Stimulated activated CD4-positive, alpha-beta T cell treated with anti-CD3 and anti-CD28 coated beads, Interleukin-15, amount 100 ng/mL, for 1 hour (primary cell): ENCODE measurements at regions not wholly inside any gene's neighbourhood (a gene's known extent, or its start where the extent isn't known, plus 50 kb on each side); places are given as distances from the start of the nearest gene placed in this dataset.

Experiments used
- DNase-seq, 2 donors: peaks; one replicate each; pipeline ENCODE4 v3.0.0-alpha.2; 2020; ENCODE audit warnings: low read depth in 1 of 2, low spot score in 1 of 2

DNA sequence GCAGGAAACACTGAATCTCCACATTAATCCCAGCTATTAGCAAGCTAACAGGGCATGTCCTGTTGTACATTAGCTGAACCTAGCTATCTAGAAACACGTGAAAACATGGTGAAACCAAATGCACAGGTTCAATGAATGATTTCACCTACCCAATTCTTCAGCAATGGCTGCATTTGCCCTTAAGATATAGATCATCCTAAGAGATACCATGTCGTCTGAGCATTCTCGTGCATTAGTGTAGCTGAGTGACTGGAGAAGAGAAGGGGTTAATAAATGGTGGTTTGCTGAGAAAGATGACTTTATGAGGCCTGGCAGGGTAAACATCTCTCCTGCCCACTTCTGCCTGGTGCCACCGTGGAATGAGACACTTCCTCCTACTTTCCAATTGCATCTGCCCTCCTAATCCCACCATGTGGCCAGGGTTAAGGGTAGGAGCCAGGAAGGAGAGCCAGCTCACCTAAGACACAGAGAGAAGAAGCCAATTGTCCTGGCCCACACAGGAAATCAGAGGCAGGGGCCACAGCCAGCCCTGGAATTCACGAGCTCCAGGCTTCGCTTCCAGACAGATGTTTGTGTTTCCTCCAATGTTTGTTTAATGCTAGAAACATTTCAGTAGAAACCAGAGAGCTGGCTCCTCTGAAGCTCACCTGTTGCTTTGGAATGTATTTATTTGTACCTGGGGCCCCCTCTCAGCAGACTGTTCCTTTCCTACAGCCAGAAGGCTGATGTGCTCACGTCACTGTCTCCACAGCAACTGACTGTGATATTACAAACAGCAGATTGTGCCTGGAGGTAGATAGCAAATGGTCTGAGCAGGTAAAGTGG lies 126.0 kb upstream of the PARP11 start:
- no peak for DNase-seq

DNA sequence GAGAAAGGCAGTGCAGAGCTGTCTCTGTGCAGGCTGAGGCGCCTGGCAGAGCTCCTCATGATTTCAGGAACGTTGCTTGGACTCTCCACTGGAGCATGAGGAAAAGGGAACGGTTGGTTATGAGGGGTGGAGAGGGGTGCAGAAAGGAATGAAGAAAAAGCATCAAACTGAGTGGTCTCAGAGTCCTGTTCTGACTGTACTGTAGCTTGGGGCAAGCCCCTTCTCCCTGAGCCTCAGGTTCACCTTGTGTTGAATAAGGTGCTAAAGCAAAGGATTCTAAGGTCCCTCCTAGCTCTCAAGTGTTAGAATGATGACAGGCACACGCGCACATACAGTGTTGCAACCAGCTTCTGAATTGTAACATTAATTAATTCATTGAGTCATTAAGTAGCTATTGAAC lies 125.2 kb upstream of the PARP11 start:
- no peak for DNase-seq

DNA sequence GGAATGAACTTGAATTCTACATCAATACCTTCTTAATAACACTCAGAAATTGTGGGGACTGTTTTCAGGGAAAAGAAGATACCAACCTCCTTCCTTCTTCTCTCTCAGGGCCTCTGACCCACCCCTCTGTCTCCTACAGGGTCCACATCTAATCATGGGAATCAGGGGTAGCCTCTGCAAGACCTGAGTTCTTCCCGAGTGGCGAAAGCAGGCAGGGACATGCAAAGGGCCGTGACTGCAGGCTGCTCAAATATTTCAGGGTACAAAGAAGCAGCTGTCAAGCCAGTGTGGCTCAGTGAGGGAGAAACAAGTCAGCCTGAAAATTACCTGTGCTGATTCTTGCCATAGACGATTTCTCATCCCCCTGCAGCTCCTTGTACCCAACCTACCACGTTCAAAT lies 123.1 kb upstream of the PARP11 start:
- DNase-seq = no peak

DNA sequence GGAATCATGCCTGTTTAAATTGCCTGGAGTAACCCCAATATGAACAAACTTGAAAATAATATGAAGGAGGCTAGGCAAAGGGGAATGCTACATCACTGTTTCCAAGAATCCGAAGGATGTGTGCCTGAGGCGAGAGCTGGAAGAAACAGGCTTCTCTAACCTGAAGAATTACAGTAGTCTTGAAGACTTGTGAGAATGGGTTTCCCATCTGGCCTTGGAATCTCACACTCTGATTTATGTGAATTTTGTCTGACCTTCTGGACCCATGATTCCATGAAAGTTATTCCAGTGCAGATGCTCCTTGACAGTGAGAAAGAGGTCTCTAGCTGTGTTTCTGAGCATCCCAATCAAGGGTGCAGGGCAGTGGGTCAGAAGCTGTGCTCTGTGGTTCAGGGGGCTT lies 122.1 kb upstream of the PARP11 start:
- no peak for DNase-seq

DNA sequence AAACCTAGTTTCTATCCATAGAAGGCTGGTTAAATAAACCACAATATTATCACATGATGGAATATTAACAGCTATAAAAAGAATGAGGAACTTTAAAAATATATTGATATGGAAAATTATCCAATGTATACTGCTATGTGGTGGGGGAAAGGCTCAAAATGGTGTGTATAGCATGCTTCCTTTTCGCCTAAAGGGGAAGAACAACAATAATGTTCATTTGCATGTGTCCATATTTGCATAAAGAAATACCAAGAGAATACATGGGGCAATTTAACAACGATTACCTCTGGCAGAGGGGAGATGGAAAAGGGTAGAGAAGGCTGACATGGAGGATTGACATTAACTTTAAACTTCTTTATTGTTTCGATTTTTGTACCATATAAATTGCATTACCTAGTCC lies 121.3 kb upstream of the PARP11 start:
- DNase-seq = no peak

DNA sequence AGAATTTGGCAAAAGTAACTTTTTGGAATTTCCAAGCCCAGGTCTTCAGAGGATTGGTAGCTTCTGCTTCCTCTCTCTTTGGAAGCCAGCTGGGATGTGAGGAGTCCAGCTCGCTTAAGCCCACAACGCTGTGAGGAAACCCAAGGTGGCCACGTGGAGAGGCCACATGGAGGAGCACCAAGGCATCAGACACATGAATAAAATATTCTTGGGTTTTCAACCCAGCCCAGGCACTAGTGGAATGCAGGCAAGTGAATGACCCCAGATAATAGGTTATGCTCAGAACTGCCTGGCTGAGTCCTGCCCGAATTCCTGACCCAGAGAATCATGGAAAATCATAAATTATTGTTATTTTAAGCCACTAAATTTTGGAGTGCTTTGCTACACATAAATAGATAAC lies 119.7 kb upstream of the PARP11 start:
- no peak for DNase-seq

DNA sequence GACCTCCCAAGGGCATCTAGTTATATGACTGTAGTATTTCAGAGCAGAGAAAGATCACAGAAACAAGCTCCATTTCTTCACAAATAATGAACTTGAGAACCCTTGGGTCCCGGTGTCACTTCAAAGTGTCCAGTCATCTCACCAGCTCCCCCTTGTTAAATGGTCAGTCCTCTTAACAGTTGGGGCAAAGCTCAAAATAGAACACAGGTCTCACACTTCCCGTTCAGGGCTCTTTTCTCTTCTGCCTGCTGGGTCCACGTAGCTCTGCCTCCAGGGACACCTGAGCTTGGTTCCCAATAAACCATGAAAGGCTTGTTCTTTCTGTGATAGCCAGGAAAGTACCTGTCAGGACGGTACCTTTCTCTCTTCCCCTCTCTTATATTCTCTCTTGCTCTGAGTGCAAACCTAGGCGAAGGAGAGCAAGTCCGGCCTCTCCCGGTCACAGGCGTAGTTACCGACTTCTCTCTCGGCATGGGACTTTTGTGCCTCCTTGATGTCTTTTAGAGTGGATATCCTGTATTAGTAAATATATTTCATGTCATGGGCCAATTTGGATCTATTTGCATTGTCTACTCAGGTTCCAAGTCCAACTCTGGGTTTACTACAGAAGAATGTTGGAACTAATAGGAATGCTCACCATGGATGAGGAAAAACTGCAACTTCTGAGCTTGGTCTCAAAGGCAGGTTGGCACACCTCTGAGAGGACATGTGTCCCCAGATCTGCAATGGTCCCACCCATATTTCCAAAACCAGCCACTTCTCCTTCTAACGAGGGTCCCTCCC lies 118.8 kb upstream of the PARP11 start:
- no peak for DNase-seq

DNA sequence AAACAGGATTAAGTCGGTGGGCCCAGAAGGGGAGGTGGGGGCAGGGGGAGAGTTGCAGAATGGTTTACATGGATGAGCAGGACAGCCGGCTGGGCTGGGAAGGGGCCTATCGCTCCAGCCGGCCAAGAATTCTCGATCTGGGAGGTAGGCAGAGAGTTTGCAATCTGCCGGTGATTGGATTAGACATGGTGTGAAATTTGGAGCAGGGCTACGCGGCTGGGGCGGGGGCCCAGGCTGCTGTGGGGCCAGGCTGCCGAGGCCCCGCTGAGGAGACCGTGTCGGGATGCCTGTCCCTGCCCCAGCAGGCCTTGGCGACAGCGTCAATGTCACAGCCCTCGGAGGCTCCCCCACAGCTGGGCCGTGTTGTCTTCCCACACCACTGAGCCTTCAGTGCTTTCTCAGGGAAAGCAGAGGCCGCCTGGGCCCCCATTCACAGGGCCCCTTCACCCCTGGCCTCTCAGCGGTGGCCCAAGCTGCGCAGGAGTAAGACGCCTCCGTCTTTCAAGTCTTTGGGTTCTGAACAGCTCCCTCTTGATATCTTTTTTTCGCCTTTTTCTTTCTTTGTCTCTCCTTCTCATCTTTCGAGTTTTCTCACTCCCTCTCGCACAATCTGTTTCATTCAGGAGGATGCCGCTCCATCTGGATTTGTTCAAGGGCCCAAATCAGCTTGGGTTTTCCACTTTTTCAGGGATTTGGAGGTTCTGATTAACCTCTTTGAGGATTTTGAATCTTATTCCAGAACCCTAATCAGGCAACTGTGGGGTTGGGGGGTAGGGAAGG lies 117.5 kb upstream of the PARP11 start:
- no peak for DNase-seq

DNA sequence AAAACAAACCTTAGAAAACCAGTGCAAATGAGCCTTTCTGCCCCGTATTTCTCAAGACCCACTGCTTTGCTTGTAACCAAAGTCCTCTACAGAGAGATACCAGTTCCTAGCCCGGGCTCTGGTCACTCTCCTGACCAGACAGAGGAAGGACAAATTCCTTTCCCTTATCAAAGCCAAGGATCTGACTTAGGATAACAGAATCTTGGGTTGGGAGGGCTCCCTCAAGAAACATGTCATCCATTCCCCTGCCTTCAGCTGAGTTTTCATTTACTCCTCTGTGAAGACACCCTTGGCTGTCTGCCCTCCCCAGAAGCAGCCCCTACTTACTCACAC lies 116.0 kb upstream of the PARP11 start:
- DNase-seq = no peak

DNA sequence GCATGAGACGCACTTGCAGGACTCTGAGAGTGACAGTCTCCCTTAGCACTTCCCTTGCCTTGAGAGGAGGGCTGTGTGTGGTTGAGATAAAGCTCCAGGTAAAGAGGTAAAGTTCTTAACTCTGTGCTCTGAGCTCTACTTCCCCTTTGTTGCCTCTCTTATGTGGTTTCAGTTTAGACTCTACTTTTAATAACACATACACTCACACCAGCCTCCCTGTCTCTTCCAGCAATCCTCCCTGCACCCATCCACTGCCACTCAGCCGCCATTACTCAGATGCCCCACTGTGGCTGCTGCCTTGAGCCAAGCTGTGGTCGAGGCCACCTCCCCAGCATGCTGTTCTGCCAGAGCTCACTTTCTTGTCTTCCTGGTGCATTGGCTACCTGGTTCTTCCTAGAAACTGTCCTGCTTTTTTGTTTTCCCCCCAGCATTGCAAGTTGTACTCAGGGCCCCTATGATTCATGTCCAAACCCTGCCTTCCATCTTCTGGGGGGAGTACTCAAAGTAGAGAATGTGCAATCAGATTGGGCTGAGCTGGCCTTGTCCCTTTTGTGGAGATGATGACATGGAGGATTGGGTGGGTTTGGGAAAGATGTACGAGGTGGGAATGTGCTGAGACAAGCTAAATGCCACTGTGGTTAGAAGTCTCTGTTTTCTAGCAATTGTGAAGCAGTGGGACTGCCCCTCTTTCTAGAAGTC lies 115.5 kb upstream of the PARP11 start:
- DNase-seq = no peak

DNA sequence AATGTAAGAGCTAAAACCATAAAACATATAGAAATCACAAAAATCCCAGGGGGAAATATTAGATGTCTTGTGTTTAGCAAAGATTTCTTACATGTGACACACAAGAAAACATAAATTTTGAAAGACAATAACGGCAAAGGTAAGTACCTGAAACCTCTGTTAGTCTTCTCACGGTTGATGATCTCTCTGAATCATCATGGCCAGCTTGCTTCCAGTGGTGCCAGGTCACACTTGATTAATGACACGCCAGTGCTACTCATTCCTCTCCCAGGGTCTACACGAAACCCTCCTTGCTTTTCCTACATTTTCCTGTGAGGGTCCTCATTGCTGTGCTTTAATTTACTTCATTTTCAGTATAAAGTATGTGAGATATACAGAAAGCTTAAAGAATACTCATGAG lies 114.4 kb upstream of the PARP11 start:
- no peak for DNase-seq

DNA sequence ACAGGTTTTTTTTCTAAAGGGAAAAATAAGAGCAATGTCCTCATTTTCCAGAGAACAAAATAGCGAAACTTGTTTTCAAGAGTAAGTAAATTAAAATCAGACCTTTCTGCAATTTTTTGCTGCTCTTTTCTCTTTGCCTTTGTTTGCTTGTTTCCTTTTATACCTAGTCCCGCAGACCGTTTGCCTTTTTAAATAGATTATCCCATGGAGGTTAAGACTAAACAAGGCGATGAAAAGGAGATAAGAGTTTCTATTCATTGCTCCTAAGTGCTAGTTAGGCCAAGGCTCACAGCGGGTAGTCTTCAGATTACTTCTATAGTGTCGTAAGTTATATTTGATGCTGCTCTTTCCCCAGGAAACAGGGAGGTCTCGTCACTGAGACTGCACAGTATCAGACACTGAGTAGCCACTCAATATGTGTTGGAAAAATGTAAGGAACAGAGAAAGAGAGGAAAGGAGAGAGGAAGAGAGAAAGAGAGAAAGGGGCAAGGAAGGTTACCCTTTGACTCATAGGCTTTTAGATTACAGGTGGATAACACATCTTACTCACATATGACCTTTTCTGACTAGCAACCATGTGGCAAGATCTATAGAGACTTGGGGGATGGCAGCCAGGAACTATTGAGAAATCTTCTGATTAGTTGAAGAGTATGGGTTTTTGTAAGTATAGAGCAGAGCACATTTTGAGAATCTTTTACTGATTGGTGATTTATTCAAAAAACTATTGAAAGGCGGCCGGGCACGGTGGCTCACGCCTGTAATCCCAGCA lies 107.5 kb upstream of the PARP11 start:
- no peak for DNase-seq

DNA sequence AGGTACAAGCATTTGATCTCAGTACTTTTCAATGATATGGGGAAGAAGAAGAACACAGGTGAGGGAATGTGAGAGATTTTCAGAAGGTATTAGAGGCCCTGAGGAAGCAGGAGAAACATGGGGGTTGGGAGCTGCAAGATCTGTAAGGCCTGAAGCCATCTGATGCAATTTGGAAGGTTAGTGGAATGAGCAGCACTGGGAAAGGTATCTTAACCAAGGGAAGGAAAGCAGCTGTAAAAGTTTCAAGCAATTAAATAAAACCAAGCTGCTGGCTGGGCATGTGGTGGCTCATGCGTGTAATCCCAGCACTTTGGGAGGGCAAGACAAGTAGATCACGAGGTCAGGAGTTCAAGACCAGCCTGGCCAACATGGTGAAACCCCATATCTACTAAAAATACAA lies 104.4 kb upstream of the PARP11 start:
- DNase-seq = no peak

DNA sequence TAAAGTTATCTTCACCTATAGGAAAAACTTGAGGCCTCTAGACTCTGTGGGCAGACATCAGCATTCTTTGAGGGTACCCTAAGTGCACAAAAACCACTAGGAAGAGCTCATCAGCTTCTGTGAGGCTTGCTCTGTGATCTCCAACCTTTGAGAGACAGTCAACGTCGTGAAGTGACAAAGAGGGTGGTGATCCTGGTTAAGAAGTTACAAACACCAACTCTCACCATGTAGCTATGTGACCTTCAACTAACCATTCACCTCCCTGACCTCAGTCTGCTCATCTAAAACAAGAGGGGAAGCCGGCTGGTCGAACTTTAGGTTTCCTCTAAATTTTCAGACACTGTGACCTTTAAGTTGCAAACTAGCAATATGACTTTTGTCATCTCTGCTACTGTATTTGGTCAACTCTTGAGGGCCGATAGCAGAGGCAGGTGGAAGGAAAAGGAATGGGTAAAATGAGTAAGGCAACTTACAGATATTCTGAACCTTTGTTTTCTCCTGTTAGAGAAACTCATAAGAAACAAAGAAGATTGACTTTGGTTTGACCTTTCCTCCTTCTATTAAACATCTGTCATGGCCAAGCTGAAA lies 103.2 kb upstream of the PARP11 start:
- DNase-seq = no peak

DNA sequence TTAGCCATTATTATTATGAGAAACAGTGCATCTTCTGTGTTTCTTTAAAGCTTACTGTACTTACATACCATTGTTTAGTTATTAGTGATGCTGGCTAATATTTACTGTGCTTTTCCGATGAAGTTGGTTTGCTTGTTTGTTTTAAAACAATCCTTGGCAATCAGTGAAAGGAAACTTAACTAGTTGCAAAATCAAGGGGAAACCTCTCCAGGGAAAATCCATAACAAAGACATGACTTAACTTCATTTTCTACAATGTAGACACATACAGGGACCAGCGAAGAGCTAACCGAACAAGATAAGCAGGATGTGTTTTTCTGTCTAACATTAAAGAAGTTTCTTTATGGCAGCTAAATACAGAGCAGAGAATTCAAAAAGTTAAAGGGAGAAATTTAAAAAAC lies 102.5 kb upstream of the PARP11 start:
- DNase-seq = no peak

DNA sequence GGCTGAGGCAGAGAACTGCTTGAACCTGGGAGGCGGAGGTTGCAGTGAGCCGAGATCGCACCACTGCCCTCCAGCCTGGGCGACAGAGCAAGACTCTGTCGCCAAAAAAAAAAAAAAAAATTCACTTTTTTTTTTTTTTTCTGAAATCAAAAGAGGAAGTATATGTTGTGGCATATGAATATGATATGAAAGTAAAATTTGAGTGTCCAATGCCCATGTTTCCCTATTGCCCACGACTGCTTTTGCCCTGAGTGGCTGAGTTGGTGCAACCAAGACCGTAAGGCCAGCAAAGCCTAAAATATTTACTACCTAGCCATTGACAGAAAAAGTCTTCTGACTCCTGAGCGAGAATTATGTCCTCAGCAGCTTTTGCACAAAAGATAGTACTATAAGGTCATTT lies 101.7 kb upstream of the PARP11 start:
- DNase-seq = no peak

DNA sequence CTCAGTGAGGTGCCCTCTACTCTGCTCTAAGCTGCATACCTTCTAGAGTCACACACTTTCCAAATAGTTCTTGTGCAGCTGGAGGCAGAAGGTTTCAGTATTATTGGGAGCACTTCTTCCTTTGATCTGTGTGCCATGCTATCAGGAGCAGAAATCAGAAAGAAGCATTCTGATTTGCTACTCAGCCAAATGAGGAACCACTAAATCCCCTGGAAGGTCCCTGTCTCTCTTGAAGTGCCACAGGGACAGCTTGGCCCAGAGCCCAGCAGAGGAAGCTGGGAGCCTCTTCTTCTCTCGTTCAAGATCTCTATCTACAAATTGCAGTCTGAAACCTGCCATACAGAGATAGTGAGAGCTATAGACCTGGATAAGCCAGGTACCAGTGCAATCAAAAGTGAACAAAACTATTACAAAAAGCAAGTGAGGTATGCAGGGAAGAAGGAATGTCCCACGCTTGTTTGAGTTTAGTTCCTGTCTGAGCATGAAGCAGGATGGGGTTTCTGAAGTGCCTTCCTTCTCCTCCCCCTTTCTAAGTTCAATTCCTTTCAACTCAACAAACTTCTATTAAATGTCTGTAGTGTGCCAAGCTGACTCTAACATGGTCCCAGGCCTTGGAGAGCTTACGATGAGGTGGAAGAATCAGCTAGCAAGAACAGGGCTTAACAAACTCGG lies 100.9 kb upstream of the PARP11 start:
- DNase-seq = no peak

DNA sequence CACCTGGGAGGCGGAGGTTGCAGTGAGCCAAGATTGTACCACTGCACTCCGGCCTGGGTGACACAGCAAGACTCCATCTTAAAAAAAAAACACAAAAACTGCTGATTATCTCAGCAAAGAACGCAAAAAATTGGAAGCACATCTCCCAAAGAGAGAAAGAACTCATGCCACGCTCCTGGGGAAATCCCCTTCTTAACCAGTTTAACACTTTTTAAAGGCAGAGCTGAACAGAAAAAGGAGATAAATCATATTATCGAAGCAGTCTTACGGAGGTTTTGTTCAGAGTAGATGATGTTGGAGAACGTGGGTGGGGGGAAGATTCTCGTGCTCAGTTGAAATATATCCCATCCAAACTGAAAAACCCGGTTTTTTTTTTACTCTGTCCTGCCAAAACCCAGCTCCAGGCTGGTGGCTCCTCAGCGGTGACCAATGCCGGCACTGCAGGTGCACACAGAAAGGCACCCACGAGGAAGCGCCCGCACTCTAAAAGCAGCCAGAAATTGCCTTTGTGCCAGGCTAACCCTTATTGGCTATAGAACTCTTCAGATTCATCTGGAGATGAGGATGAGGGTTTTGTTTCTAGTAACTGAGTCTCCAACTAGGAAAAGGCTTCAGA lies 100.2 kb upstream of the PARP11 start:
- DNase-seq = no peak

DNA sequence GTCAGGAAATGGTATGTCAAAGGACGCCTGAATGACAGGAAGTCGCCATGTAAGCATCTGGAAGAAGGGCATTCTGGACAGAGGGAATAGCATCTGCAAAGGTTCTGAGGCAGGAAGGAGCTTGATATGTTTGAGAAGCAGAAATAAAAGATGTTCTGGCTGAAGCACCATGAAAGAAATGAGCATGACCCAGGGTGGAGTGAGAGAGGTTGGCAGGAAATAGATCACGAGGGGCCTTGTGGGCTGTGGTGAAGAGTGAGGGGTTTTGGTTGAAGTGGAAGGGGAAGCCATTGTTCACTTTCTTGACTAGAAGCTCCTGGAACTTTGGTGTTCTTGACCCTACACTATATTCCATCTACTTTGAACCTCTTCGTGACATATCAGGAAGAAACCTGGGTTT lies 99.4 kb upstream of the PARP11 start:
- no peak for DNase-seq
